HFF-Myc (cell line): ENCODE measurements at regions not wholly inside any gene's neighbourhood (a gene's known extent, or its start where the extent isn't known, plus 50 kb on each side); places are given as distances from the start of the nearest gene placed in this dataset.

Experiments
- DNase-seq: peaks from one replicate; pipeline ENCODE4 v3.0.0-alpha.2; 2011; ENCODE audit warnings: low read depth; ENCODE audit errors: extremely low read depth
- H3K4me3 ChIP-seq: replicated peaks from 2 replicates; pipeline ENCODE4 v1.5.1; 2011; ENCODE audit warnings: low read depth, mild to moderate bottlenecking, control low read depth, low read length
- CTCF ChIP-seq: IDR thresholded peaks from 2 replicates; pipeline ENCODE4 v1.5.1; 2012; ENCODE audit warnings: mild to moderate bottlenecking, low read depth, low read length, control low read depth; ENCODE audit errors: missing control alignments

- DNase-seq = no peak
- no peak for TF ChIP-seq CTCF
- no peak overlapping the region for H3K4me3 ChIP-seq
These were observed 920.9 kb upstream of the GOT2 start for GRCh38 chr16:59655031-59655430.

GRCh38 chr16:59654455-59654854 is 920.3 kb upstream of the GOT2 start:
- TF ChIP-seq CTCF = no peak
- no peak for DNase-seq
- H3K4me3 ChIP-seq = no peak overlapping the region

DNA sequence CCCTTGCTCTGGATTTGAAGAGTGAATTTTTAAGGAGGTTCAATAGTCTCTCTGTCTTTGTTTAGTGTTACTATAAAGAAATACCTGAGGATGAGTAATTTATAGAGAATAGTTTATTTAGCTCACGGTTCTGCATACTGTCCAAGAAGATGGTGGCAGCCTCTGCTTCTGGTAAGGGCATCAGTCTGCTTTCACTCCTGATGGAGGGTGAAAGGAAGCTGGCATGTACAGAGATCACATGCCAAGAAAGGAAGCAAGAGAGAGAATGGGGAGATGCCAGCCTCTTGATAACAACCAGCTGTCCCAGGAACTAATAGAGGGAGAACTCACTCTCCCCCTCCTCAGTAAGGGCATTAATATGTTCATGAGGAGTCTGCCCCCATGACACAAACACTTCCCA is 917.5 kb upstream of the GOT2 start:
- no peak for TF ChIP-seq CTCF
- DNase-seq = no peak
- no peak overlapping the region for H3K4me3 ChIP-seq

- TF ChIP-seq CTCF = no peak
- H3K4me3 ChIP-seq = no peak overlapping the region
- DNase-seq = no peak
These were observed 911.1 kb upstream of the GOT2 start for GRCh38 chr16:59645194-59645593.

- no peak overlapping the region for H3K4me3 ChIP-seq
- no peak for TF ChIP-seq CTCF
- no peak for DNase-seq
These were observed 901.6 kb upstream of the GOT2 start for GRCh38 chr16:59635674-59636073.

DNA sequence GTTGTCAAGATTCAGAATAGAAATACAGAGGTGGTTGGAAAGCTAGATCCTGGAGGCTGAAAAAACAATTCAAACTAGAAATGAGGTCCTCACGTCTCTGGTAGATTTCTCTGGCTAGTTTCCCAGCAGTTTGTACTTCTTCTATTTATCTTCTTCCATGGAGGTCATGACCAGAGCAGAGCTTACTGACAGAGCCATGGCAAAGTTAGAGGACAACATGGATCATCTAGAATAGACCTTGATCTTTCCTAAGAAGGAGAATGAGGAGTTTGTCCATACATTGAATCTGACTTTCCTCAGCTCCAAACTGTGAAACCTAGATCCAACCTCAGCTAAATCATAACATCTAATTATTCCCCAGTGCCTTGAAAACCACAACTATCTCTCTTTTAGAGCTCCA is 900.8 kb upstream of the GOT2 start:
- DNase-seq = no peak
- no peak for TF ChIP-seq CTCF
- H3K4me3 ChIP-seq = no peak overlapping the region

GRCh38 chr16:59634004-59634579 is 900.0 kb upstream of the GOT2 start:
- H3K4me3 ChIP-seq = no peak overlapping the region
- DNase-seq = no peak
- TF ChIP-seq CTCF = no peak
